DMS79 (cell line): ENCODE measurements at regions not wholly inside any gene's neighbourhood (a gene's known extent, or its start where the extent isn't known, plus 50 kb on each side); places are given as distances from the start of the nearest gene placed in this dataset.

Experiments
- DNase-seq: peaks from one replicate; lab custom pipeline; 2025; lab: John Stamatoyannopoulos, UW

DNA sequence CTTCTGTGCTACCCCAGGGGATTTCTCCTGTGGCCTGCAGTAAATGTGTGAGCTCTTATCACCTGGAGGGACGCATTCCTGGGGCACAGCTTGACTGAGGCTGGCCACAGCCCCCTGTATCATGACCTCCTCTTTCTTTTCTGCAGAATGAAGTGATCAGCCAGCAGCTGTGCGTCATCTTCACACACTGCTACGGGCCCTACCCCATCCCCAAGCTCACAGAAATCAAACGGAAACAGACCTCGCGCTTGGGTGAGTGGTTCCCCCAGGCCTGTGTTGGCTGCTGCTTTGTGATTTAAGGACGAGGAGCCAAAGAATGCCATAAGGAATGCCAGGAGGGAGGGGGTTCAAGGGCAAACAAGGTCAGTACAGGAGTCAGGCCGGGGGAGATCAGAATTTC, 50.5 kb upstream of the PWP1 start:
- DNase-seq = no peak
